Putamen (tissue), 1 donor: ENCODE measurements at regions not wholly inside any gene's neighbourhood (a gene's known extent, or its start where the extent isn't known, plus 50 kb on each side); places are given as distances from the start of the nearest gene placed in this dataset.

ENCODE experiments used
- DNase-seq: peaks from one replicate; pipeline ENCODE4 v3.0.0-alpha.2; 2016; ENCODE audit warnings: low spot score

- DNase-seq, result no peak
These were observed 104.8 kb upstream of the UBL3 start for GRCh38 chr13:29955137-29955650.

DNA sequence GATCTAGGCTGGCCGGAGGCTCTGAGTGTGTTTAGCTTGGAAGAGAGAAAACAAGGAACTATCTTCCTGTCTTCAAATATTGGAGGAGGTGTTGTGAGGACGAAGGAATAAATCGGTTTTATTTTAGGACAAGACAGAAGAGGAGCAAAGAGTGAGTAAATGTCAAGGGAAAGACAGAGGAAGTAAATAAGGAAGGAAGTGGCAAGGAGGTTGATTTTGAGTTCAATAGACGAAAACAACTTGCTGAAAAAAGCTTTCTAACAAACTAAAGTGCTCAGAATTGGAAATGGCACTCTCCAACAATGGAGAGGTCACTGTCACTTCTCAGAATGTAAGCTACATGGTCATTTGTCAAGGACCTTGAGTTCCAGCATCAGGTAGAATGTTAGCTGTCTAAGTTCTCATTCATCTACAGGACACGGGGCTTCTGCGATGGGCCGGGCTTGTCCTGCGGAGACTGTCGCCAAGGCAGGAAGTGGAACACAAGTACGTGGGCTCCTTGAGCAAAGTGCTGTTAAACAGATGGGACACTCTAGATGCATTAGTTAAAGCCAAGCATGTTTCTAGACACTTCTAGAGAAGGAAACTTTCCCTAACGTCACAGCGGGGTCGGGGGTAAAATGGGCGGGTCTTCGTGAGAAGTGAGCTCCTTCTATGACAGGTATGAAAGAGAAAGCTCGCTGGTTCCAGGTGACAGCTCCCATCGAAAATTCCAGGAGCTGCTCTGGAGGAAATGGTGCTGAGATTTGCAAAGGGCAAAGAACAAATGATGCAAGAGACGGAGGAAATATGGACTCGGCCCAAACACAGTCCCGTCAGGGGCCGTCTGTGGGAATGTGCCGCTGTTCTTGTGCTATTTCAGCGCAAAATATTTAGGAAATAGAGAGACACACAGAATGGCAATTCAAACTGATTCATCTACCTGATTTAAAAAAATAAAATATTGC, 103.9 kb upstream of the UBL3 start:
- no peak for DNase-seq

DNA sequence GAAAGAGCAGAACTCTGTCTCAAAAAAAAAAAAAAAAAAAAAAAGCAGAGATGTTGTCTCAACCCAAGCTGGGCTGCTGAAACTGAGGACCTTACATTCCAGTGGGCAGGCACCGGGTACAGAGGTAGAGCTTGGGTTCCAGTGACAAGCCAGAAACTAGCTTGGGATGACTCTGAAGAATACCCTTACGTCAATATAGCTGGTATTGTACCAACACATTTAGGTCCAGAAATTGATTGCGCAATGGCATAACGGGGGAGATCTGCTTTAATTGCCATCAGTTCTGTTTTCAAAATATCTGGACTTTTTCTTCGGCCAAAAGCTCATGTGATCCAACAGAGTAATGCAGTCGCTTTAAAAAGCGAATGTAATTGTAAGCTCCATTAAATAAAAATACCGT, 103.1 kb upstream of the UBL3 start:
- DNase-seq, result no peak

DNA sequence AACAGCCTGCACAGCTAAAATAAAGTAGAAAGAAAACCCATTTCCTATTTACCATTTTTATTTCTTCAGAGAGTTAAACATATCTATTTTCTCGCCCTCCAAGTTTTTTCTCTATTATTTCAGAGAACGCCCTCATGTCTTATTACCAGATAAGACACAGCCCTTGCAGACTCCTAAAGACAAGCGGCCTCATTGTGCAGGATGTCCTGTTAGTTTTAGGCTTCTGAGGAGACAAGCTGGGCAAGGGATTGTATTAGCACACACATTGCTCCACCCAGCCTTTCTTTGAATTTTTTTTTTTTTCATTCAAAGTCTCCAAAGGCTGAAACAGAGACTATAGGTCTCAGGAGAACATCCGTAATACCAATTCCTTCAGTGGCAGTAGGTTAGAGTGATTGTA, 101.8 kb upstream of the UBL3 start:
- DNase-seq, result no peak

DNA sequence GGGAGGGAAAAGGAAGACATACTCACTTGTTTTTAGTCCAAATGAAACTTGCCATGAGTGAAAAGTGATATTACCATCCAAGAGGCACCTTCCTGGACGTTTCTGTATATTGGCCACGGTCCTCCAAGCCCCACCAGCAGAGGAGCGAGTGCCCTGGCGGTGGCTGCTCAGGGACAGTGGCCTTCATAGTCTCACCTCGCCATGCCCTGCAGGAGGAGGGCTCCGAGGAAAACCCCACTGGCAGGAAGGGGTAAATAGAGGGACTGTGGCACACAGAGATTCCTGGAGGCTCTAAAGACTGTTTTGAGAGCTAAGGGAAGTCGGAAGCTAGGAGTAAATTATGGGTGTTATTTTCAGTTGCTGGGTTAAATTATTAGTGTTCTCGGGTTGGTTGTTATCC, 98.4 kb upstream of the UBL3 start:
- DNase-seq, result no peak

GRCh38 chr13:29948244-29948643, 97.8 kb upstream of the UBL3 start:
- no peak for DNase-seq

- no peak for DNase-seq
These were observed 97.4 kb upstream of the UBL3 start for GRCh38 chr13:29947839-29948238.

GRCh38 chr13:29946093-29946492, 95.7 kb upstream of the UBL3 start:
- no peak for DNase-seq

- no peak for DNase-seq
These were observed 93.3 kb upstream of the UBL3 start for GRCh38 chr13:29943686-29944085.

DNA sequence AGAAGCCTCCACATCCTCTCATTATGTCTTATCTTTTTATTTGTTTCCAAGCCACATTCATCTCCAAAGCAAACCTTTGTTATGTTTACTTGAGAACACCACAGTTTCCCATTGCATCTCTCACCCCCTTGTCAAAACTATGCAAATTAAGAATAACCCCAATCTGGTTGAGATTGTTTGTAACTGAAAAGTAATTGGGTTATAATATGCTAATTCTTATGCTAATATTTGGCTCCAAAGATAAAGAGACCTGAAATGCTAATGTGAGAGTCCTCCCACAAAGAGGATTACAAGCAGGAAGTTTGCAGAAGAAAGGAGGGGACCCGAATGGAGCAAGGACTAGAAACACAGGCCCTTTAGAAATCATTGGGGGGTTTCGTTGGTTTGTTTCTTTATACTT, 92.9 kb upstream of the UBL3 start:
- DNase-seq, result no peak

GRCh38 chr13:29940715-29941114, 90.3 kb upstream of the UBL3 start:
- no peak for DNase-seq

- DNase-seq, result no peak
These were observed 88.7 kb upstream of the UBL3 start for GRCh38 chr13:29939158-29939557.

DNA sequence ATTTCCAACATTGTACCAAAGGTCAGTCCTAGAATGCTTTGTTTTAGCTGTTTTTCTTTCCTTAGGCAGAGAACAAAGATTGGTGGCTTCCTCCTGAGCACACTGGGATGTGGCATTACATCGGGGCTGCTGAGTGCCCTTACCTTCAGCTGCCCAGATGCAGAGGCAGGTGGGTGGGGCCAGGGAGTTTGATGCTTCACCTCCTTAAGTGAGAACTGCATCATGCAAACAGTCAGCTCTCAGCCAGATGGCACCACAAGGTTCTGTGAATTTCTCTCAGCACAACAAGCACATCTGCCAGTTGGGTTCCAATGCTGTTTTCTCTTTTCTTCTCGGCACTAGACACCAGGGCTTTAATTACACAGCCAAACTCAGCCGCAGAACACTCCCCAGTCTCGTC, 87.4 kb upstream of the UBL3 start:
- DNase-seq, result no peak

GRCh38 chr13:29937379-29937778, 87.0 kb upstream of the UBL3 start:
- no peak for DNase-seq

DNA sequence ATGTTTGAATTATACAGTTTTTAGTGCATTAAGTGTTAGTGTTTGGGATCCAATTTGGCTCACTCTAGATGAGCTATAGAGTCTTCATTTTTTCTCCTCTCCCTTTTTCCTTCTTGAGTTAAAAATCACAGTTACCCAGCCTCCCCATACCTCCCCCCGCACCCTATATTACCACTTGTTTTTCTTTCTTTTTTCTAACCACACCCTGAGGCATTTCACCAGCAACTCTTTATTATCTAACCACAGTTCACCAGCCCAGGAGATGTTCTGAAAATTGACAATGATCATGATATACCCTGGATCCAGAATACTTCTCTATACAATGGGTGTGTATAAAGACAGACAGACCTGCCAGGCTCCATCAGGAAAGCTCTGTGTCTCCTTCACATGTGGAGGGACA, 86.5 kb upstream of the UBL3 start:
- DNase-seq, result no peak

DNA sequence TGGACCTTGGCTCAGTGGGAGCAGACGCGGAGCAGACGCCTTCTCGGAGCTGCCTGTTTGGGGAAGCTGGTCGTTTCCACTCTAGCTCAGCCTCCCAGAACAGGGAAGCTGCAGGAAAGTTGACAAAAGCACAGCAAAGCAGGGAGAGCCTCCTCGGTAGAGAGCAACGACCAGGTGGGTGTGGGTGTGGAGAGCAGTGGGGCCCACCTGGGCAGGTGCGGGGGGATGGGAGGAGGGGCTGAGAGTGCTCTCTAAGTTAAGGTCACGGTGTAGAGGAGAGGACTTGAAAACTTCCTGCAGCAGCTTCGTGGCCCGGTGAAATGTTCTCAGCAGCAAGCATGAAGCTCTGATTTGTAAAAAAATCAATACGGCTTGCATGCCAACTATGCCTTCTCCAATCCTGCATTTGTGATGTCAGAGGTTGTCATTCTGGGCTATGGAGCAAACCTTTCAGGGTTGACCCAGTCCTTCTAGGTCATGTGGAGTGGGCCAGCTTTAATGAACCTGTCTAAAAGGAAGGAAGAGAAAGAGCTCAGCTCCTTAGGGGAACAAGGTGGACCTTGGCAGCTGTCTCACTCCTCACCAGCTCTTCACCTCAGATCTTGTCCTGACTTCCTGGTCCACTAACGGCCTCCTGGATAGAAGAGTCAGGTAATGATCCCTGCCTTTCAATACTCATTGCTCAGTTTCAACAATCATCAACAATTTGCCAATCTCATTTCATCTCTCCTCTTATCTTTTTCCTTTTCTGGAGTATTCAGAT, 85.8 kb upstream of the UBL3 start:
- DNase-seq, result no peak

GRCh38 chr13:29935309-29935981, 85.0 kb upstream of the UBL3 start:
- DNase-seq, result peak; percentile 75

GRCh38 chr13:29934531-29935308, 84.3 kb upstream of the UBL3 start:
- DNase-seq, result peak; percentile 83

GRCh38 chr13:29933401-29933800, 83.0 kb upstream of the UBL3 start:
- no peak for DNase-seq

DNA sequence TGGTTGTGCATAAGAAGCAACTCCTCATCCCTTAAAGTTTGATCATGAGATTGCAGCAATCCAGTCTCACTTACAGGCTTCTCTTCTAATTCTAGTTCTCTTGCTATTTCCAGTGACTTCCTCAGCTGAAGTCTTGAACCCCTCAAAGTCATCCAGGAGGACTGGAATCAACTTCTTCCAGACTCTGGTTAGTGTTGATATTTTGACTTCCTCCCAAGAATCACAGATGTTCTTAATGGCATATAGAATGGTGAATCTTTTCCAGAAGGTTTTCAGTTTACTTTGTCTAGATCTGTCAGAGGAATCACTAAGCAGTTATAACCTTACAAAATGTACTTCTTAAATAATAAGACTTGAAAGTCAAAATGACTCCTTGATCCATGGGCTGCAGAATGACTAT, 81.3 kb upstream of the UBL3 start:
- no peak for DNase-seq

DNA sequence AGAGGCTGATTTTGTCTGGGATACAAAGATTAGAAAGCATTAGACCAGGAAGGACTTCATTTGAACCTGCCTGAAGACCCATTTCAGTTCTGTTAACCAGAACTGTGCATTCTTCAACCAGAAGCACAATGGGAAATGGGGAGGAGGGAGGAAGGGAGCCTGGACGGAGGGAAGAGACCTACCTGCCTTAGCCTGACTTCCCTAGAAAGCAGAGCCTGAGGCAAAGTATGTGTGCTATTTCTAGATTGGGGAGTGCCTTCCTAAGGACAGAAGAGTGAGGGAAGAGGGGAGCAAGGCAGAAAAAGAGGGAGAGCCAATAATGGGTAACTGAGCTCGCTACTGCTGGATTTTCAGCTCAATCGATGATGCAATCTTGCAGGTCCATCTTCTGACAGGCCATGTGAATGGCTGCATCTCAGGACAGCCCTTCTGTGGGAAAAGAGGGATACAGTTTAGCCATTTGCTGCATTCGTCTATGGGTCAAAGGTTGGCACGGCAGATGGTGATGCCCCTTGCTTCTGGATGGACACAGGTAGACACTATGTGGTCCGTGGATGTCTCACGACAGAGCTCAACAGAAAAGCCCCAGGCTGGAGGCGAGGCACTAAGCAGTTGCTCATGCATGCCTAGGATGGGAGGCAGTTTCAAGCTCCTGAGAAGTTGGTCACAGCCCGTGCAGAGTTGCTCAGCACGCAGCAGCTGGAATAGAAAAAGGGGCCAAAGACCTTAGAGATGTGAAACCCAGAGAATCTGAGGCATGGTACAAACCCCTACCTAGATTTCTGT, 78.8 kb upstream of the UBL3 start:
- DNase-seq, result no peak
